ENCODE measurements at regions not wholly inside any gene's neighbourhood (a gene's known extent, or its start where the extent isn't known, plus 50 kb on each side); places are given as distances from the start of the nearest gene placed in this dataset.
A peak's percentile ranks its signal among the peaks of the same experiment; 100 is the strongest.

- Histone ChIP-seq H3K9me3 (ENCODE audit: control insufficient read depth, insufficient read depth, low read depth, low read length) (no peaks in the 10 kb centered on the region), H3K4me3 (ENCODE audit: low read depth in 2 of 2, low read length in 2 of 2) (no peak overlapping the region), H3K27ac (ENCODE audit: low read length) (no peak overlapping the region; the same call in 1 of the 2 replicates), H3K36me3 (ENCODE audit: control insufficient read depth, insufficient read depth, low read length) (no peaks in the 10 kb centered on the region), H3K4me1 (ENCODE audit: control insufficient read depth, insufficient read depth, low read length) (no peaks in the 10 kb centered on the region; the same call in none of the 2 replicates), H3K27me3 (ENCODE audit: control insufficient read depth, insufficient read depth, low read length) (no peaks in the 10 kb centered on the region)
- in situ Hi-C loops (cut with HindIII; ENCODE audit: low pct_unique_long_range_greater_than_20kb, low sequenced_read_pairs), result no loop called here
- BruUV-seq (replicated peaks), result no TSS peak
- intact Hi-C loops (cut with micrococcal nuclease; ENCODE audit: unreplicated experiment), result no loop called here
- ATAC-seq (no peak), DNase-seq (ENCODE audit: low read depth, low spot score) (no peak)
- TF ChIP-seq SIN3A (IDR thresholded peaks at IDR 0.05; ENCODE audit: borderline replicate concordance, insufficient read depth, low read depth, low read length) (no peak), TCF7L2 (IDR thresholded peaks at IDR 0.05; ENCODE audit: low read depth, low read length) (no peak), POLR2AphosphoS5 (IDR thresholded peaks at IDR 0.05; ENCODE audit: low read depth, low read length) (no peak), CTCF (IDR thresholded peaks at IDR 0.05) (no peak)
- TF ChIP-seq, protein P1, sequence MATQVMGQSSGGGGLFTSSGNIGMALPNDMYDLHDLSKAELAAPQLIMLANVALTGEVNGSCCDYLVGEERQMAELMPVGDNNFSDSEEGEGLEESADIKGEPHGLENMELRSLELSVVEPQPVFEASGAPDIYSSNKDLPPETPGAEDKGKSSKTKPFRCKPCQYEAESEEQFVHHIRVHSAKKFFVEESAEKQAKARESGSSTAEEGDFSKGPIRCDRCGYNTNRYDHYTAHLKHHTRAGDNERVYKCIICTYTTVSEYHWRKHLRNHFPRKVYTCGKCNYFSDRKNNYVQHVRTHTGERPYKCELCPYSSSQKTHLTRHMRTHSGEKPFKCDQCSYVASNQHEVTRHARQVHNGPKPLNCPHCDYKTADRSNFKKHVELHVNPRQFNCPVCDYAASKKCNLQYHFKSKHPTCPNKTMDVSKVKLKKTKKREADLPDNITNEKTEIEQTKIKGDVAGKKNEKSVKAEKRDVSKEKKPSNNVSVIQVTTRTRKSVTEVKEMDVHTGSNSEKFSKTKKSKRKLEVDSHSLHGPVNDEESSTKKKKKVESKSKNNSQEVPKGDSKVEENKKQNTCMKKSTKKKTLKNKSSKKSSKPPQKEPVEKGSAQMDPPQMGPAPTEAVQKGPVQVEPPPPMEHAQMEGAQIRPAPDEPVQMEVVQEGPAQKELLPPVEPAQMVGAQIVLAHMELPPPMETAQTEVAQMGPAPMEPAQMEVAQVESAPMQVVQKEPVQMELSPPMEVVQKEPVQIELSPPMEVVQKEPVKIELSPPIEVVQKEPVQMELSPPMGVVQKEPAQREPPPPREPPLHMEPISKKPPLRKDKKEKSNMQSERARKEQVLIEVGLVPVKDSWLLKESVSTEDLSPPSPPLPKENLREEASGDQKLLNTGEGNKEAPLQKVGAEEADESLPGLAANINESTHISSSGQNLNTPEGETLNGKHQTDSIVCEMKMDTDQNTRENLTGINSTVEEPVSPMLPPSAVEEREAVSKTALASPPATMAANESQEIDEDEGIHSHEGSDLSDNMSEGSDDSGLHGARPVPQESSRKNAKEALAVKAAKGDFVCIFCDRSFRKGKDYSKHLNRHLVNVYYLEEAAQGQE (IDR thresholded peaks at IDR 0.05; ENCODE audit: insufficient read depth in 1 of 2, low read depth in 2 of 2, low read length in 1 of 2), result no peak
- POLR2A ChIA-PET, result no interaction called here
- CTCF ChIA-PET, result no interaction called here
Observed at GRCh38 chr16:85535352-85536072, 77.6 kb upstream of the GSE1 start.

DNA sequence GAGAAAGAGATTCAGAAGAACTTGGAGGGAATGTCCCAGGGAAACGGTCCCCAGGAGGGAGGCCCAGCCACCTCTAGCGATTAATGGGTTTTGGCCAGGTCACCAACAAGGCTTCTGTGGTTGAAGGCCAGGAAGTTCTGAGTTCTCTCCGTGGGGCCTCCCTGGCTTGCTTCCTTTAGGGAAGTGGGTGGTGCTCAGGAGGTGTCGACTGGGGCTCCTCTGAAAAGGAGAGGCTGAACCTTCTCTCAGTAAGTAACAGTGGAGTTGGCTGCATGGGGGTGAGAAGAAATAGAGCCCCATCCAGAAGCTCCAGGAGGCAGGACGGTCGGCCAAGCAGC is 77.1 kb upstream of the GSE1 start:
- intact Hi-C loops (cut with micrococcal nuclease; ENCODE audit: unreplicated experiment), result no loop called here
- no peak for TF ChIP-seq CTCF (IDR thresholded peaks at IDR 0.05)
- TF ChIP-seq, protein P1 (IDR thresholded peaks at IDR 0.05; ENCODE audit: insufficient read depth in 1 of 2, low read depth in 2 of 2, low read length in 1 of 2), result no peak
- TF ChIP-seq SIN3A (IDR thresholded peaks at IDR 0.05; ENCODE audit: borderline replicate concordance, insufficient read depth, low read depth, low read length), result no peak
- no peak for TF ChIP-seq TCF7L2 (IDR thresholded peaks at IDR 0.05; ENCODE audit: low read depth, low read length)
- no peak for TF ChIP-seq POLR2AphosphoS5 (IDR thresholded peaks at IDR 0.05; ENCODE audit: low read depth, low read length)
- in situ Hi-C loops (cut with HindIII; ENCODE audit: low pct_unique_long_range_greater_than_20kb, low sequenced_read_pairs), result no loop called here
- no peaks in the 10 kb centered on the region; the same call in none of the 2 replicates for H3K4me1 ChIP-seq (ENCODE audit: control insufficient read depth, insufficient read depth, low read length)
- H3K36me3 ChIP-seq (ENCODE audit: control insufficient read depth, insufficient read depth, low read length), result no peaks in the 10 kb centered on the region
- no peak overlapping the region for H3K4me3 ChIP-seq (ENCODE audit: low read depth in 2 of 2, low read length in 2 of 2)
- ChIA-PET POLR2A (no interaction called here), CTCF (no interaction called here)
- ATAC-seq (no peak), DNase-seq (ENCODE audit: low read depth, low spot score) (no peak)
- H3K27ac ChIP-seq (ENCODE audit: low read length), result peak overlapping the region; percentile 7; the same call in 1 of the 2 replicates
- BruUV-seq (replicated peaks), result no TSS peak
- H3K9me3 ChIP-seq (ENCODE audit: control insufficient read depth, insufficient read depth, low read depth, low read length), result no peaks in the 10 kb centered on the region
- H3K27me3 ChIP-seq (ENCODE audit: control insufficient read depth, insufficient read depth, low read length), result no peaks in the 10 kb centered on the region
